DOHH2 (cell line): ENCODE measurements at regions not wholly inside any gene's neighbourhood (a gene's known extent, or its start where the extent isn't known, plus 50 kb on each side); places are given as distances from the start of the nearest gene placed in this dataset.

Experiments used
- EZH2phosphoT487 ChIP-seq: fragments of 200-600 bp; sonication (generic); IDR thresholded peaks from 2 replicates; pipeline ENCODE4 v1.6.1; 2017; ENCODE audit warnings: borderline replicate concordance, mild to moderate bottlenecking, antibody characterized with exemption, low read length, moderate library complexity, mixed read lengths
- TF ChIP-seq, protein P1 (sequence below): fragments of 200-600 bp; sonication (generic); IDR thresholded peaks from one replicate; pipeline ENCODE4 v1.5.1; 2014; ENCODE audit warnings: antibody characterized with exemption, mild to moderate bottlenecking, low read depth, low read length; ENCODE audit not compliant: poor library complexity, severe bottlenecking

GRCh38 chr9:36489453-36489852 lies 83.2 kb upstream of the MELK start:
- TF ChIP-seq, protein P1, sequence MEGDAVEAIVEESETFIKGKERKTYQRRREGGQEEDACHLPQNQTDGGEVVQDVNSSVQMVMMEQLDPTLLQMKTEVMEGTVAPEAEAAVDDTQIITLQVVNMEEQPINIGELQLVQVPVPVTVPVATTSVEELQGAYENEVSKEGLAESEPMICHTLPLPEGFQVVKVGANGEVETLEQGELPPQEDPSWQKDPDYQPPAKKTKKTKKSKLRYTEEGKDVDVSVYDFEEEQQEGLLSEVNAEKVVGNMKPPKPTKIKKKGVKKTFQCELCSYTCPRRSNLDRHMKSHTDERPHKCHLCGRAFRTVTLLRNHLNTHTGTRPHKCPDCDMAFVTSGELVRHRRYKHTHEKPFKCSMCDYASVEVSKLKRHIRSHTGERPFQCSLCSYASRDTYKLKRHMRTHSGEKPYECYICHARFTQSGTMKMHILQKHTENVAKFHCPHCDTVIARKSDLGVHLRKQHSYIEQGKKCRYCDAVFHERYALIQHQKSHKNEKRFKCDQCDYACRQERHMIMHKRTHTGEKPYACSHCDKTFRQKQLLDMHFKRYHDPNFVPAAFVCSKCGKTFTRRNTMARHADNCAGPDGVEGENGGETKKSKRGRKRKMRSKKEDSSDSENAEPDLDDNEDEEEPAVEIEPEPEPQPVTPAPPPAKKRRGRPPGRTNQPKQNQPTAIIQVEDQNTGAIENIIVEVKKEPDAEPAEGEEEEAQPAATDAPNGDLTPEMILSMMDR: no peak
- no peak for TF ChIP-seq EZH2phosphoT487
